ENCODE measurements at regions not wholly inside any gene's neighbourhood (a gene's known extent, or its start where the extent isn't known, plus 50 kb on each side); places are given as distances from the start of the nearest gene placed in this dataset.

DNA sequence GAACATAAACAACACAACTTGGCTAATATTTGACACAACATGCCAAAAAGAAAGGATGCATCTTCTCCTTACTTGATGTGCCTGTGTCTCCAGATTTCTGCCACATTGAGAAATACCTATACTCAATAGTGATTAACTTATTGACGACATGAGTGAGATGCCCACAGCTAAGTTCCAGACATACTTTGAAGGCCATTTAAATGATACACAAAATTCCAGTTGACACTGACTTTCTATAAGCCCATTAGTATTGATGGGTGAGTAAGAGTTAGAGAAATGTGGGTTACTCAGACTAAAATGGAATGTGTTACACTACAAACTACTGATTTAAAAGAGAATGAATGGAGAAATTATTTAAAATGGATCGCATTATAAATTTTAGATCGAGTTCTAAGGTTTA, 838.2 kb upstream of the MGAT4C start:
- Histone ChIP-seq H3K23ac (ENCODE audit: insufficient read length, low read depth, low read length) (no peak overlapping the region), H4K91ac (ENCODE audit: insufficient read length, low read depth, low read length) (no peak overlapping the region), H4K8ac (replicated peaks; ENCODE audit: insufficient read length, low read depth, low read length) (no peak overlapping the region), H3K9me3 (ENCODE audit: control insufficient read depth, low read depth, low read length) (no peaks in the 10 kb centered on the region), H3K27me3 (ENCODE audit: insufficient read depth, low read length) (no peaks in the 10 kb centered on the region), H2BK12ac (ENCODE audit: insufficient read length, low read depth, low read length) (no peak overlapping the region), H4K5ac (ENCODE audit: insufficient read length, low read depth, low read length) (no peak overlapping the region), H4K20me1 (ENCODE audit: control insufficient read depth, insufficient read depth, insufficient read length) (no peaks in the 10 kb centered on the region), H2AK5ac (ENCODE audit: insufficient read length, low read length) (no peak overlapping the region), H3K79me2 (ENCODE audit: insufficient read depth, low read length) (no peaks in the 10 kb centered on the region), H3K23me2 (ENCODE audit: insufficient read length, low read depth, low read length, poor library complexity, severe bottlenecking) (no peaks in the 10 kb centered on the region), H2BK120ac (ENCODE audit: low read depth, low read length, poor library complexity, severe bottlenecking) (no peak overlapping the region), H3K4me2 (ENCODE audit: insufficient read depth, insufficient read length, low read length) (no peak overlapping the region), H3T11ph (ENCODE audit: low read length) (no peak overlapping the region), H3K79me1 (ENCODE audit: insufficient read depth, low read depth, low read length, poor library complexity, severe bottlenecking) (no peaks in the 10 kb centered on the region), H3K56ac (ENCODE audit: insufficient read length, low read depth, low read length) (no peak overlapping the region), H2BK20ac (ENCODE audit: low read depth, low read length, poor library complexity, severe bottlenecking) (no peak overlapping the region), H3K14ac (ENCODE audit: insufficient read depth, low read length) (no peak overlapping the region), H3K18ac (ENCODE audit: insufficient read length, low read depth, low read length) (no peak overlapping the region), H2BK15ac (ENCODE audit: low read depth, low read length) (no peak overlapping the region), H3K4me1 (ENCODE audit: insufficient read depth, low read length) (no peaks in the 10 kb centered on the region), H2BK5ac (ENCODE audit: insufficient read length, low read length) (no peak overlapping the region), H3K27ac (ENCODE audit: insufficient read length, low read depth, low read length) (no peak overlapping the region), H3K4ac (ENCODE audit: low read depth, low read length) (no peak overlapping the region), H3K9ac (ENCODE audit: extremely low read depth, insufficient read length, low read length) (no peak overlapping the region), H2AFZ (ENCODE audit: low read length) (no peak overlapping the region)
- no peak overlapping the region for H3K4me3 Mint-ChIP-seq
- no peak overlapping the region for H3K27ac Mint-ChIP-seq
- H3K27me3 Mint-ChIP-seq (ENCODE audit: low read depth): no peaks in the 10 kb centered on the region
- no peak for DNase-seq
- 100% methylated on average over 2 of the region's 3 CpGs for WGBS (ENCODE audit: extremely low coverage, insufficient read length, low lambda C conversion rate)
- peaks cover 10 to 11% of the 10 kb centered on the region in 2 experiments for H3K9me3 Mint-ChIP-seq
- H3K4me1 Mint-ChIP-seq: peaks cover 0 to 5% of the 10 kb centered on the region in 2 experiments; a peak in 2 of 4 replicates
- H3K36me3 Mint-ChIP-seq (ENCODE audit: insufficient read depth in 1 of 3, low read depth in 3 of 3): peaks cover 3 to 10% (median 8%) of the 10 kb centered on the region in 3 experiments; a peak in 5 of 7 replicates
- TF ChIP-seq, protein P1, sequence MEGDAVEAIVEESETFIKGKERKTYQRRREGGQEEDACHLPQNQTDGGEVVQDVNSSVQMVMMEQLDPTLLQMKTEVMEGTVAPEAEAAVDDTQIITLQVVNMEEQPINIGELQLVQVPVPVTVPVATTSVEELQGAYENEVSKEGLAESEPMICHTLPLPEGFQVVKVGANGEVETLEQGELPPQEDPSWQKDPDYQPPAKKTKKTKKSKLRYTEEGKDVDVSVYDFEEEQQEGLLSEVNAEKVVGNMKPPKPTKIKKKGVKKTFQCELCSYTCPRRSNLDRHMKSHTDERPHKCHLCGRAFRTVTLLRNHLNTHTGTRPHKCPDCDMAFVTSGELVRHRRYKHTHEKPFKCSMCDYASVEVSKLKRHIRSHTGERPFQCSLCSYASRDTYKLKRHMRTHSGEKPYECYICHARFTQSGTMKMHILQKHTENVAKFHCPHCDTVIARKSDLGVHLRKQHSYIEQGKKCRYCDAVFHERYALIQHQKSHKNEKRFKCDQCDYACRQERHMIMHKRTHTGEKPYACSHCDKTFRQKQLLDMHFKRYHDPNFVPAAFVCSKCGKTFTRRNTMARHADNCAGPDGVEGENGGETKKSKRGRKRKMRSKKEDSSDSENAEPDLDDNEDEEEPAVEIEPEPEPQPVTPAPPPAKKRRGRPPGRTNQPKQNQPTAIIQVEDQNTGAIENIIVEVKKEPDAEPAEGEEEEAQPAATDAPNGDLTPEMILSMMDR (conservative IDR thresholded peaks at IDR 0.05): no peak
